ENCODE measurements at regions not wholly inside any gene's neighbourhood (a gene's known extent, or its start where the extent isn't known, plus 50 kb on each side); places are given as distances from the start of the nearest gene placed in this dataset.

DNA sequence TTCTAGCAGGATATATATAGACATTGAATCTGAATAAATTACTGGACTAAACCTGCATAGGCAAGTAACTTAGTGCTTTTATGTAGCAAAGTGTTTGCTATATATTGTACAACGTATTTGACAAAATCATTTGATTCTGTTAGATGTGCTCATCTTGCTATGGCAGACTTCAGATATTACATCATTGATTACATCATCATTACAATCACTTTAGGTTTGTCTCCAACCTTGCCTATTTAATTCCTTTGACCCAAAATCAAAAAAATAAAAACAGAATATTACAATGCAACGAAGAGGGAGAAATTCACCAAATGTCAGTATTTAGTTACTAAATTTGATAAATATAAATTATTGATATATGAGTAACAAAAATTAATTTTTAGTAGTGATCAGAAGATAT, 155.7 kb upstream of the STEAP1 start:
- Histone ChIP-seq H3K27me3 (ENCODE audit: control insufficient read depth in 5 of 5, insufficient read depth in 4 of 5, low read length in 5 of 5) (no peaks in the 10 kb centered on the region), H3K27ac (ENCODE audit: low read depth, low read length) (no peak overlapping the region), H3K4me3 (ENCODE audit: low read depth in 1 of 5, low read length in 5 of 5) (no peak overlapping the region), H3K36me3 (ENCODE audit: control insufficient read depth in 5 of 5, insufficient read depth in 5 of 5, low read length in 5 of 5) (no peaks in the 10 kb centered on the region), H3K9ac (ENCODE audit: low read length in 5 of 5) (no peak overlapping the region), H3K4me1 (ENCODE audit: control insufficient read depth in 5 of 5, insufficient read depth in 5 of 5, low read length in 5 of 5) (no peaks in the 10 kb centered on the region), H3K9me3 (ENCODE audit: control insufficient read depth in 5 of 5, low read length in 5 of 5) (no peaks in the 10 kb centered on the region)

DNA sequence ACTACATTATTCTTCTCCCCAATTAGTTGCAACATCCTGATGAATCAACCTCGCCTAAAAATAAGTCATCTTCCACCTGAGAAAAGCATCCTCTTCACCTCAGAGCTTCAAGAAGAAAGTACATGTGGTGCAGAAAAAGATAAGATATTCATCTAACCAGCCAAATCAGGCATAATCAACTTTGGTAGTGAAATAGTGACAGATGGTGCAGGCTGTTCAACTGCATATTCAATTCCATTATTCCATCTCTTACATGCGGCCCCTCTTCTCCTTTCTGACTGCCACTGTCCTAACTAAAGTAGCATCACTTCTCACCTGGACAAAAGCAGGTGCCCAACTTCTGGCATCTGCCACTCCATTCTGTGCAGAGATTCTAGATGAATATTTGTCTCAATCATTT, 148.4 kb upstream of the STEAP1 start:
- Histone ChIP-seq H3K4me3 (ENCODE audit: low read depth in 1 of 5, low read length in 5 of 5) (no peak overlapping the region), H3K9ac (ENCODE audit: low read length in 5 of 5) (no peak overlapping the region), H3K4me1 (ENCODE audit: control insufficient read depth in 5 of 5, insufficient read depth in 5 of 5, low read length in 5 of 5) (no peaks in the 10 kb centered on the region), H3K27me3 (ENCODE audit: control insufficient read depth in 5 of 5, insufficient read depth in 4 of 5, low read length in 5 of 5) (no peaks in the 10 kb centered on the region), H3K27ac (ENCODE audit: low read depth, low read length) (no peak overlapping the region), H3K36me3 (ENCODE audit: control insufficient read depth in 5 of 5, insufficient read depth in 5 of 5, low read length in 5 of 5) (no peaks in the 10 kb centered on the region), H3K9me3 (ENCODE audit: control insufficient read depth in 5 of 5, low read length in 5 of 5) (no peaks in the 10 kb centered on the region)

DNA sequence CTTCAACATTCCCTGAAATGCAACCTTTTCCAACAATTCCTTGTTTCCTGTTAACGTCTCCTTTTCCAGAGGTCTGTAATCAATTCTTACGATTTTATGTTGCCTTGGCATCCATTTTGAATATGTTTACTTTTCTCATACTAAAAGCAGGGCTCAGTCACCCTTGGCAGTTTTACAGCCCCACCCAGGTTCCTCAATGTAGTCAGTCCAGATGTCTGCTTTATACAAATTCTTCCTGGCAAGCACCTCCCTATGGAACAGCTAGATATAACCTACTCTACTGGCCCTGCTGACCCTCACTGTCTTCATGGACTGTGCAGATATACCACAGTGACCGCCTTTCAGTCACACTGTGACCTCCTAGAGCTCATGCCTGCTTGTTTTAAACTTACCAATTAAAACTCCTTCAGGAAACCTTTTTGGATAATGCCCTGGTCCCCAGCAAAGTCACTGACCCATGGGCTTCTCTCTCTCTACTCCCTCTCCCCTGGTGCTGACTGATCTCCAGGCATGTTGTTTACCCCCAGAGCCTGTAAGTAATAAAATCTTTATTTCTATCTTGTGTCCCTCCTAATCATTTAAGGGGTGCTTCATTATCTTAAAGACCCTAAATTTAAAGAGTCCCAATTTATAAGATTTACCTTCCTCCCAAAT, 147.1 kb upstream of the STEAP1 start:
- H3K36me3 ChIP-seq (ENCODE audit: control insufficient read depth in 5 of 5, insufficient read depth in 5 of 5, low read length in 5 of 5): no peaks in the 10 kb centered on the region
- H3K4me3 ChIP-seq (ENCODE audit: low read depth in 1 of 5, low read length in 5 of 5): no peak overlapping the region
- no peak overlapping the region for H3K9ac ChIP-seq (ENCODE audit: low read length in 5 of 5)
- H3K9me3 ChIP-seq (ENCODE audit: control insufficient read depth in 5 of 5, low read length in 5 of 5): no peaks in the 10 kb centered on the region
- H3K27me3 ChIP-seq (ENCODE audit: control insufficient read depth in 5 of 5, insufficient read depth in 4 of 5, low read length in 5 of 5): no peaks in the 10 kb centered on the region
- H3K27ac ChIP-seq (ENCODE audit: low read depth, low read length): no peak overlapping the region
- H3K4me1 ChIP-seq (ENCODE audit: control insufficient read depth in 5 of 5, insufficient read depth in 5 of 5, low read length in 5 of 5): no peaks in the 10 kb centered on the region

DNA sequence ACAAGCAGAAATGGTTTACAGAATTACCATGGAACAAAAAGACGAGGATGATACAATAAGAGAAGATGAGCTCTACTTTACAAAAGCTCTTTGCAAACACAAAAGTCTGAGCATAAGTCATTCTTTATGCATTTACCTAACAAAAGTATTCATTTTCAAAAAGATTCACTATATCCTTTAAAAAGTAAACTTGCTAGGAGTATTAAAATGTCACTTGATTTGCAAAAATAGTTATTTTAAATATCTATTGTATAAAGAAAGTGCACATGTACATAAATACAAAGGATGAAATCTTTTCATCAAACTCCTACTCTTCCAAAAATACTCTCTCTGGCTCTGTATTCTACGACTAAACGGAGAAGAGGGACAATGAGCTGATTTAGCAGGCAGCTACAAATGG, 146.4 kb upstream of the STEAP1 start:
- Histone ChIP-seq H3K9me3 (ENCODE audit: control insufficient read depth in 5 of 5, low read length in 5 of 5) (no peaks in the 10 kb centered on the region), H3K36me3 (ENCODE audit: control insufficient read depth in 5 of 5, insufficient read depth in 5 of 5, low read length in 5 of 5) (no peaks in the 10 kb centered on the region), H3K27me3 (ENCODE audit: control insufficient read depth in 5 of 5, insufficient read depth in 4 of 5, low read length in 5 of 5) (no peaks in the 10 kb centered on the region), H3K9ac (ENCODE audit: low read length in 5 of 5) (no peak overlapping the region), H3K27ac (ENCODE audit: low read depth, low read length) (no peak overlapping the region), H3K4me1 (ENCODE audit: control insufficient read depth in 5 of 5, insufficient read depth in 5 of 5, low read length in 5 of 5) (no peaks in the 10 kb centered on the region), H3K4me3 (ENCODE audit: low read depth in 1 of 5, low read length in 5 of 5) (no peak overlapping the region)

DNA sequence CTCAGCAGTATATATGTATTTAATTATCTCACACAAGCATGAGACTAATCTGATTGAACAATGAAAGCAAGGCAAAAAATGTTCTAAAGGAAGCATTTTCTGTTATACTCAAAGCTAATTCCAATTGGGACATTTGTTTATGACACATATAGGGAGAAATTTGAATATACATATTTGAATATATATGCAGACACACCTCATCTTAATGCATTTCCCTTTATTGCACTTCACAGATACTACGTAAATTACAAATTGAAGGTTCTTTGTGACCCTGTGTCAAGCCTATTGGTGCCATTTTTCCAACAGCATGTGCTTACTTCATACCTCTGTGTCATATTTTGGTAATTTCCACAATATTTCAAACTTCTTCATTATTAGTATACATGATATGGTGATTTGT, 132.1 kb upstream of the STEAP1 start:
- Histone ChIP-seq H3K9ac (ENCODE audit: low read length in 5 of 5) (no peak overlapping the region), H3K27me3 (ENCODE audit: control insufficient read depth in 5 of 5, insufficient read depth in 4 of 5, low read length in 5 of 5) (no peaks in the 10 kb centered on the region), H3K9me3 (ENCODE audit: control insufficient read depth in 5 of 5, low read length in 5 of 5) (no peaks in the 10 kb centered on the region)

DNA sequence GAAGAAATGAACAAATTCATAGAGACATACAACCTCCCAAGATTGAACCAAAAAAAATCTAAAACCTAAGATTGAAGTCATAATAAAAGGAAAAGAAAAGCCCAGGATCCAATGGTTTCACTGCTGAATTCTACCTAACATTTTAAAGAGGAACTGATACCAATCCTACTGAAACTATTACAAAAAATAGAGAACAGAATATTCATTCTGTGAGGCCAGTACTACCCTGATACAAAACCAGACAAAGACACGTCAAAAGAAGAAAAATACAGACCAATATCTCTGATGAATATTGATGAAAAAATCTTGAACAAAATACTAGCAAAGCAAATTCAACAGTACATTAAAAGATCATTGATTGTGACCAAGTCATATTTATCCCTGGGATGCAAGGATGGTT, 128.5 kb upstream of the STEAP1 start:
- Histone ChIP-seq H3K4me1 (ENCODE audit: control insufficient read depth in 5 of 5, insufficient read depth in 5 of 5, low read length in 5 of 5) (no peaks in the 10 kb centered on the region), H3K27ac (ENCODE audit: low read depth, low read length) (no peak overlapping the region), H3K9me3 (ENCODE audit: control insufficient read depth in 5 of 5, low read length in 5 of 5) (no peaks in the 10 kb centered on the region), H3K9ac (ENCODE audit: low read length in 5 of 5) (no peak overlapping the region), H3K27me3 (ENCODE audit: control insufficient read depth in 5 of 5, insufficient read depth in 4 of 5, low read length in 5 of 5) (no peaks in the 10 kb centered on the region), H3K36me3 (ENCODE audit: control insufficient read depth in 5 of 5, insufficient read depth in 5 of 5, low read length in 5 of 5) (no peaks in the 10 kb centered on the region), H3K4me3 (ENCODE audit: low read depth in 1 of 5, low read length in 5 of 5) (no peak overlapping the region)

More for the DNA sequence above, 132.1 kb upstream of the STEAP1 start:
- Histone ChIP-seq H3K4me3 (ENCODE audit: low read depth in 1 of 5, low read length in 5 of 5) (no peak overlapping the region), H3K36me3 (ENCODE audit: control insufficient read depth in 5 of 5, insufficient read depth in 5 of 5, low read length in 5 of 5) (no peaks in the 10 kb centered on the region), H3K4me1 (ENCODE audit: control insufficient read depth in 5 of 5, insufficient read depth in 5 of 5, low read length in 5 of 5) (no peaks in the 10 kb centered on the region), H3K27ac (ENCODE audit: low read depth, low read length) (no peak overlapping the region)

DNA sequence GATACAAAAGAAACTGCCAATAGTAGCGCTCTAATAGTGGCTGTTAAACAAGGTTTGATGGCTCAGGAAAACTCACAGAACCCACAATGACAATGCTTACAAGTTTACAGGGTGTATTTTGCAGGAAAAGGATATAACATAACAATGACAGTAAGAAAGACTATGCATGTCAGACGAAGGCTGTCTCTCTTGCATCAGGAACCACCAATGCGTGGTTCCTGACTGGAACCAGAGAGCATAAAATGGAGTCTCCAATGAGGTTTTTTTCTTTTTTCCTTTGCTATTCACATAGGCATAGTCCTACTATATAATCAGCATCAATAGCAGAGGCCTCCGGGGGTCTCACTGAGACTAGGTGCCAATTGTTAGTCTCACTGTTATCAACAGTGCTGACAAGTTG, 120.4 kb upstream of the STEAP1 start:
- no peak overlapping the region for H3K4me3 ChIP-seq (ENCODE audit: low read depth in 1 of 5, low read length in 5 of 5)
- H3K4me1 ChIP-seq (ENCODE audit: control insufficient read depth in 5 of 5, insufficient read depth in 5 of 5, low read length in 5 of 5): no peaks in the 10 kb centered on the region
- no peak overlapping the region for H3K9ac ChIP-seq (ENCODE audit: low read length in 5 of 5)
- no peaks in the 10 kb centered on the region for H3K36me3 ChIP-seq (ENCODE audit: control insufficient read depth in 5 of 5, insufficient read depth in 5 of 5, low read length in 5 of 5)
- no peaks in the 10 kb centered on the region for H3K27me3 ChIP-seq (ENCODE audit: control insufficient read depth in 5 of 5, insufficient read depth in 4 of 5, low read length in 5 of 5)
- H3K9me3 ChIP-seq (ENCODE audit: control insufficient read depth in 5 of 5, low read length in 5 of 5): peaks cover 0 to 3% (median 0%) of the 10 kb centered on the region in 5 donors
- H3K27ac ChIP-seq (ENCODE audit: low read depth, low read length): no peak overlapping the region

DNA sequence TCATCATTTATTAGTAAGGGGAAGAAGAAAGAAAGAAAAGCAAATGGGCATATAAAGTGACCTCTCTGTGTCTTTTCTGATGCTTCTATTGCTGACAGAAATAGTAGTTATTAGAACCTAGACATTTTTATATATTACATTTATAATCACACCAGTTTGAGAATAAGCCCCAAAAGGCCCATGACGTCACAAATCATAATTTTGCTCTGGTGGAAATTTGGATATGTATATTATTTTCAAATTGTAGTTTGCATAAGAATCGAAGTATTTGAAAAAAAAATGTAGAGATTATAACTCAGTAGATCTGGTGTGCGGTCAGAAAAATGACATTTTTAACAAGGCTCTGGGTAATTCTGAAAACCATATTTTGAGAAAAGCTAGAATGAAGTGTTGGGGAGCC, 101.2 kb upstream of the STEAP1 start:
- Histone ChIP-seq H3K9ac (ENCODE audit: low read length in 5 of 5) (no peak overlapping the region), H3K27me3 (ENCODE audit: control insufficient read depth in 5 of 5, insufficient read depth in 4 of 5, low read length in 5 of 5) (no peaks in the 10 kb centered on the region), H3K27ac (ENCODE audit: low read depth, low read length) (no peak overlapping the region), H3K36me3 (ENCODE audit: control insufficient read depth in 5 of 5, insufficient read depth in 5 of 5, low read length in 5 of 5) (no peaks in the 10 kb centered on the region), H3K9me3 (ENCODE audit: control insufficient read depth in 5 of 5, low read length in 5 of 5) (peaks cover 0 to 4% (median 0%) of the 10 kb centered on the region in 5 donors), H3K4me1 (ENCODE audit: control insufficient read depth in 5 of 5, insufficient read depth in 5 of 5, low read length in 5 of 5) (no peaks in the 10 kb centered on the region), H3K4me3 (ENCODE audit: low read depth in 1 of 5, low read length in 5 of 5) (no peak overlapping the region)

DNA sequence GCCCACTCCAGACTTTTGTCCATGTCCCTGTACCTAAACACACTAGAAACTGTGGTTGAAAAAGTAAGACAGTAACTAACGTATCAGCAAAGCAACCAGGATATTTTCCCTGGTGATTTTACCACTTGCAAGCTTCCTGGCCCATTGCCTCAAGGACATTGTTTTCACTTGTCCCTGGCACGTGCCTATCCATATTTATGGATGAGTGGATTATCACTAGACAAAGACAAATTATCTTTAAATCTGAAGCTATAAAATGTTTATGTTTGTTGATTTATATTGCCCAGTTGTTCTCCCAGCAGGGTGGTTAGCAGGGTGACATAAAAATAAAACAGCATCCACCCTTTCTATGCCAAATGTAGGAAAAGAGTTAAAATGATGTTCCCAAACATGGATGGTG, 93.2 kb upstream of the STEAP1 start:
- H3K27me3 ChIP-seq (ENCODE audit: control insufficient read depth in 5 of 5, insufficient read depth in 4 of 5, low read length in 5 of 5): no peaks in the 10 kb centered on the region
- no peaks in the 10 kb centered on the region for H3K4me1 ChIP-seq (ENCODE audit: control insufficient read depth in 5 of 5, insufficient read depth in 5 of 5, low read length in 5 of 5)
- no peaks in the 10 kb centered on the region for H3K9me3 ChIP-seq (ENCODE audit: control insufficient read depth in 5 of 5, low read length in 5 of 5)
- H3K36me3 ChIP-seq (ENCODE audit: control insufficient read depth in 5 of 5, insufficient read depth in 5 of 5, low read length in 5 of 5): no peaks in the 10 kb centered on the region
- H3K4me3 ChIP-seq (ENCODE audit: low read depth in 1 of 5, low read length in 5 of 5): no peak overlapping the region
- H3K9ac ChIP-seq (ENCODE audit: low read length in 5 of 5): no peak overlapping the region
- H3K27ac ChIP-seq (ENCODE audit: low read depth, low read length): no peak overlapping the region

DNA sequence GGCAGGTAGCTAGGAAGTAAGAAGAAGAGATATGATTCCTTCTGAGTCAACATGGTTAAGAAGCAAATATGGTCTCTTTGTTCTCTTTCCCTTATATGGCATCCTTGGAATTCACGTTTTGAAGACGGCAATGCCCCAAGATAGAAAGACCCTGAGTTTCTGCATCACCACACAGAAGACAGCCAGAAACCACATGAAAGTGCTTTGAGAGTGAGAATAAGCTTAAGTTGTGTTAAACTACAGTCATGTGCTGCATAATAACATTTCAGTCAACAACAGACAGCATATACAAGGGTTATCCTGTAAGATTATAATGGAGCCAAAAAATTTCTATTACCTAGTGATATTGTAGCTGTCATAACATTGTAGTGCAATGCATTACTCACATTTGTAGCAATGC, 89.9 kb upstream of the STEAP1 start:
- Histone ChIP-seq H3K4me3 (ENCODE audit: low read depth in 1 of 5, low read length in 5 of 5) (no peak overlapping the region), H3K36me3 (ENCODE audit: control insufficient read depth in 5 of 5, insufficient read depth in 5 of 5, low read length in 5 of 5) (no peaks in the 10 kb centered on the region), H3K9ac (ENCODE audit: low read length in 5 of 5) (no peak overlapping the region), H3K9me3 (ENCODE audit: control insufficient read depth in 5 of 5, low read length in 5 of 5) (no peaks in the 10 kb centered on the region), H3K27ac (ENCODE audit: low read depth, low read length) (no peak overlapping the region), H3K27me3 (ENCODE audit: control insufficient read depth in 5 of 5, insufficient read depth in 4 of 5, low read length in 5 of 5) (no peaks in the 10 kb centered on the region), H3K4me1 (ENCODE audit: control insufficient read depth in 5 of 5, insufficient read depth in 5 of 5, low read length in 5 of 5) (no peaks in the 10 kb centered on the region)

DNA sequence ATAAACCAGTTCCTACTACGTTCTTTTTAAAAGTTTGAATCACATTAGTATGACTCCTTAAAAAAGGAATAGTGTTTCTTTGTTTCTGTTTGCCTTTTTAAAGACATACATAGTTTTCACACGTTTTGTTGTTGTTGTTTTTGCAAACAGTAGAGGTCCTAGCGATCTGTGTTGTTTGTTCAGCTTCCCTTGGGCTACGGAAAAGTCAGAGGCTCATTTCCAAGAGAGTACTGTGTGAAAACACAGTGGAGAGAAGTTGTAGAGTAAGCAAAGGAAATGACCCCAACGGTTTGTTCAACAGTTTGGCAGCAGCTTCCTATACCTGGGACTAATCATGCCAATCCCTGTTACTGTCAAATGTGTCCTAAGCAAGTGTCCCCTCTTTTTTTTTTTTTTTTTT, 87.1 kb upstream of the STEAP1 start:
- Histone ChIP-seq H3K4me1 (ENCODE audit: control insufficient read depth in 5 of 5, insufficient read depth in 5 of 5, low read length in 5 of 5) (no peaks in the 10 kb centered on the region), H3K9me3 (ENCODE audit: control insufficient read depth in 5 of 5, low read length in 5 of 5) (no peaks in the 10 kb centered on the region), H3K4me3 (ENCODE audit: low read depth in 1 of 5, low read length in 5 of 5) (no peak overlapping the region), H3K27me3 (ENCODE audit: control insufficient read depth in 5 of 5, insufficient read depth in 4 of 5, low read length in 5 of 5) (no peaks in the 10 kb centered on the region), H3K27ac (ENCODE audit: low read depth, low read length) (no peak overlapping the region), H3K36me3 (ENCODE audit: control insufficient read depth in 5 of 5, insufficient read depth in 5 of 5, low read length in 5 of 5) (no peaks in the 10 kb centered on the region), H3K9ac (ENCODE audit: low read length in 5 of 5) (no peak overlapping the region)

Measured in subcutaneous abdominal adipose tissue (tissue), 5 donors.